ENCODE measurements at regions not wholly inside any gene's neighbourhood (a gene's known extent, or its start where the extent isn't known, plus 50 kb on each side); places are given as distances from the start of the nearest gene placed in this dataset.
A peak's percentile ranks its signal among the peaks of the same experiment; 100 is the strongest.

- H3K4me1 ChIP-seq = peaks cover 65% of the 10 kb centered on the region
- H3K27ac ChIP-seq = peak overlapping the region; percentile 92
- no peak overlapping the region for H3K4me2 ChIP-seq (ENCODE audit: low read length)
- no peak overlapping the region for H3K4me3 ChIP-seq (ENCODE audit: low read depth, low read length)
- H3K36me3 ChIP-seq (ENCODE audit: control insufficient read depth, insufficient read depth, low read length) = no peaks in the 10 kb centered on the region
- no peaks in the 10 kb centered on the region for H3K79me2 ChIP-seq
- TF ChIP-seq CTCF (IDR thresholded peaks at IDR 0.05) = no peak
- no peaks in the 10 kb centered on the region for H3K27me3 ChIP-seq (ENCODE audit: control insufficient read depth, insufficient read depth, low read length)
- H3K9ac ChIP-seq = no peak overlapping the region
- peak overlapping the region; percentile 89 for H2AFZ ChIP-seq
- H3K9me3 ChIP-seq (ENCODE audit: control insufficient read depth, low read length) = no peaks in the 10 kb centered on the region
Measured at GRCh38 chr12:92551210-92551609, 151.6 kb upstream of the PLEKHG7 start.

- Histone ChIP-seq H3K27ac (peak overlapping the region; percentile 92), H3K36me3 (ENCODE audit: control insufficient read depth, insufficient read depth, low read length) (no peaks in the 10 kb centered on the region), H3K27me3 (ENCODE audit: control insufficient read depth, insufficient read depth, low read length) (no peaks in the 10 kb centered on the region), H3K9ac (no peak overlapping the region), H3K4me3 (ENCODE audit: low read depth, low read length) (no peak overlapping the region), H2AFZ (no peak overlapping the region), H3K79me2 (no peaks in the 10 kb centered on the region), H3K4me2 (ENCODE audit: low read length) (no peak overlapping the region), H3K9me3 (ENCODE audit: control insufficient read depth, low read length) (no peaks in the 10 kb centered on the region), H3K4me1 (peaks cover 65% of the 10 kb centered on the region)
- TF ChIP-seq CTCF (IDR thresholded peaks at IDR 0.05) = no peak
Measured at GRCh38 chr12:92550661-92551060, 152.1 kb upstream of the PLEKHG7 start.

GRCh38 chr12:92550254-92550653 is 152.5 kb upstream of the PLEKHG7 start:
- no peaks in the 10 kb centered on the region for H3K79me2 ChIP-seq
- H3K27ac ChIP-seq = no peak overlapping the region
- H3K27me3 ChIP-seq (ENCODE audit: control insufficient read depth, insufficient read depth, low read length) = no peaks in the 10 kb centered on the region
- TF ChIP-seq CTCF (IDR thresholded peaks at IDR 0.05) = no peak
- H2AFZ ChIP-seq = no peak overlapping the region
- H3K9ac ChIP-seq = no peak overlapping the region
- peaks cover 67% of the 10 kb centered on the region for H3K4me1 ChIP-seq
- no peak overlapping the region for H3K4me3 ChIP-seq (ENCODE audit: low read depth, low read length)
- no peaks in the 10 kb centered on the region for H3K36me3 ChIP-seq (ENCODE audit: control insufficient read depth, insufficient read depth, low read length)
- no peak overlapping the region for H3K4me2 ChIP-seq (ENCODE audit: low read length)
- no peaks in the 10 kb centered on the region for H3K9me3 ChIP-seq (ENCODE audit: control insufficient read depth, low read length)

GRCh38 chr12:92549516-92549915 is 153.3 kb upstream of the PLEKHG7 start:
- no peaks in the 10 kb centered on the region for H3K27me3 ChIP-seq (ENCODE audit: control insufficient read depth, insufficient read depth, low read length)
- no peaks in the 10 kb centered on the region for H3K79me2 ChIP-seq
- no peak overlapping the region for H2AFZ ChIP-seq
- no peaks in the 10 kb centered on the region for H3K36me3 ChIP-seq (ENCODE audit: control insufficient read depth, insufficient read depth, low read length)
- H3K9ac ChIP-seq = no peak overlapping the region
- H3K4me2 ChIP-seq (ENCODE audit: low read length) = no peak overlapping the region
- H3K27ac ChIP-seq = no peak overlapping the region
- no peaks in the 10 kb centered on the region for H3K9me3 ChIP-seq (ENCODE audit: control insufficient read depth, low read length)
- no peak for TF ChIP-seq CTCF (IDR thresholded peaks at IDR 0.05)
- H3K4me3 ChIP-seq (ENCODE audit: low read depth, low read length) = no peak overlapping the region
- H3K4me1 ChIP-seq = peaks cover 65% of the 10 kb centered on the region

- TF ChIP-seq CTCF (IDR thresholded peaks at IDR 0.05) = no peak
- peak overlapping the region; percentile 62 for H2AFZ ChIP-seq
- H3K4me1 ChIP-seq = peaks cover 59% of the 10 kb centered on the region
- no peak overlapping the region for H3K9ac ChIP-seq
- no peaks in the 10 kb centered on the region for H3K27me3 ChIP-seq (ENCODE audit: control insufficient read depth, insufficient read depth, low read length)
- no peaks in the 10 kb centered on the region for H3K9me3 ChIP-seq (ENCODE audit: control insufficient read depth, low read length)
- H3K27ac ChIP-seq = peak overlapping the region; percentile 71
- no peak overlapping the region for H3K4me3 ChIP-seq (ENCODE audit: low read depth, low read length)
- H3K4me2 ChIP-seq (ENCODE audit: low read length) = no peak overlapping the region
- no peaks in the 10 kb centered on the region for H3K79me2 ChIP-seq
- H3K36me3 ChIP-seq (ENCODE audit: control insufficient read depth, insufficient read depth, low read length) = no peaks in the 10 kb centered on the region
Measured at GRCh38 chr12:92547906-92548305, 154.9 kb upstream of the PLEKHG7 start.
